NCI-H2196 treated with DMSO at 0.1 percent for 48 hours (cell line): ENCODE measurements at regions not wholly inside any gene's neighbourhood (a gene's known extent, or its start where the extent isn't known, plus 50 kb on each side); places are given as distances from the start of the nearest gene placed in this dataset.

Source experiments
- DNase-seq: peaks from one replicate; lab custom pipeline; 2025; ENCODE audit not compliant: unreplicated experiment; lab: John Stamatoyannopoulos, UW

GRCh38 chr7:1286946-1287645 lies 54.4 kb downstream of the UNCX start:
- DNase-seq = no peak

GRCh38 chr7:1287752-1288201 lies 55.1 kb downstream of the UNCX start:
- no peak for DNase-seq

- no peak for DNase-seq
Measured at GRCh38 chr7:1288390-1288995, 55.8 kb downstream of the UNCX start.

GRCh38 chr7:1288996-1289551 lies 56.4 kb downstream of the UNCX start:
- no peak for DNase-seq

GRCh38 chr7:1289666-1290025 lies 57.0 kb downstream of the UNCX start:
- no peak for DNase-seq

GRCh38 chr7:1290026-1290678 lies 57.5 kb downstream of the UNCX start:
- DNase-seq = peak; percentile 51

- DNase-seq = no peak
Measured at GRCh38 chr7:1290679-1291356, 58.1 kb downstream of the UNCX start.

- DNase-seq = no peak
Measured at GRCh38 chr7:1291357-1291689, 58.7 kb downstream of the UNCX start.

- DNase-seq = no peak
Measured at GRCh38 chr7:1291845-1292765, 59.4 kb downstream of the UNCX start.

GRCh38 chr7:1292972-1293830 lies 60.5 kb downstream of the UNCX start:
- no peak for DNase-seq

GRCh38 chr7:1293950-1294411 lies 61.3 kb downstream of the UNCX start:
- no peak for DNase-seq

GRCh38 chr7:1295776-1296355 lies 63.2 kb downstream of the UNCX start:
- no peak for DNase-seq

GRCh38 chr7:1296356-1296981 lies 63.8 kb downstream of the UNCX start:
- DNase-seq = no peak

GRCh38 chr7:1297017-1297960 lies 64.6 kb downstream of the UNCX start:
- no peak for DNase-seq

- no peak for DNase-seq
Measured at GRCh38 chr7:1298051-1298930, 65.6 kb downstream of the UNCX start.
